Cardiac fibroblast (primary cell): ENCODE measurements at regions not wholly inside any gene's neighbourhood (a gene's known extent, or its start where the extent isn't known, plus 50 kb on each side); places are given as distances from the start of the nearest gene placed in this dataset.

Experiments
- DNase-seq, 2 donors: peaks; one replicate each; pipeline versions ENCODE4 v3.0.0 to v3.0.0-alpha.2; 2010; ENCODE audit warnings: low read depth in 2 of 2
- H3K4me3 ChIP-seq, 2 donors: replicated peaks in 1 of 2; 1 replicate in 1 of 2; 2 replicates in 1 of 2; pipeline ENCODE4 v1.5.1; 2011; ENCODE audit warnings: low read depth in 2 of 2, low read length in 2 of 2, mild to moderate bottlenecking in 2 of 2, moderate library complexity in 1 of 2
- CTCF ChIP-seq: IDR thresholded peaks from one replicate; pipeline ENCODE4 v1.5.1; 2011; ENCODE audit warnings: low read depth, mild to moderate bottlenecking, low read length, inconsistent platforms

GRCh38 chr18:77905449-77906055 lies 655.9 kb downstream of the GALR1 start:
- no peak for TF ChIP-seq CTCF
- no peak overlapping the region for H3K4me3 ChIP-seq
- DNase-seq = no peak

GRCh38 chr18:77906103-77906892 lies 656.6 kb downstream of the GALR1 start:
- no peak for DNase-seq
- H3K4me3 ChIP-seq = no peak overlapping the region
- no peak for TF ChIP-seq CTCF

GRCh38 chr18:77910347-77910746 lies 660.7 kb downstream of the GALR1 start:
- no peak for DNase-seq
- no peak overlapping the region for H3K4me3 ChIP-seq
- no peak for TF ChIP-seq CTCF

- H3K4me3 ChIP-seq = no peak overlapping the region
- TF ChIP-seq CTCF = no peak
Observed at GRCh38 chr18:77911971-77912605, 662.4 kb downstream of the GALR1 start.

GRCh38 chr18:77918730-77919129 lies 669.1 kb downstream of the GALR1 start:
- DNase-seq = no peak
- no peak for TF ChIP-seq CTCF
- no peak overlapping the region for H3K4me3 ChIP-seq

More at GRCh38 chr18:77911971-77912605, 662.4 kb downstream of the GALR1 start:
- DNase-seq = no peak

GRCh38 chr18:77919923-77920322 lies 670.3 kb downstream of the GALR1 start:
- no peak for TF ChIP-seq CTCF
- no peak overlapping the region for H3K4me3 ChIP-seq
- no peak for DNase-seq
